H1 (cell line): ENCODE measurements at regions not wholly inside any gene's neighbourhood (a gene's known extent, or its start where the extent isn't known, plus 50 kb on each side); places are given as distances from the start of the nearest gene placed in this dataset.
"Not testable (repeated sequence)": the region's sequence is repeated elsewhere in the genome, so short reads cannot be mapped to it uniquely, and the experiment has no call there.

Experiments
- CEBPB ChIP-seq: IDR thresholded peaks from 2 replicates; pipeline ENCODE4 v1.6.1; 2012; ENCODE audit warnings: low read depth, low read length
- CHD2 ChIP-seq: IDR thresholded peaks from 2 replicates; pipeline ENCODE4 v1.6.1; 2012; ENCODE audit warnings: low read length, improper control_type of control experiment
- CTCF ChIP-seq, 3 experiments: IDR thresholded peaks; 1 replicate in 2 of 3; 2 replicates in 1 of 3; pipeline versions ENCODE4 v1.5.1 to v1.6.1; 2011; ENCODE audit warnings: low read length in 3 of 3, mild to moderate bottlenecking in 3 of 3, inconsistent platforms in 2 of 3, low read depth in 1 of 3, moderate library complexity in 1 of 3; ENCODE audit not compliant: insufficient read depth in 1 of 3; ENCODE audit errors: control extremely low read depth in 1 of 3
- EGR1 ChIP-seq: IDR thresholded peaks from 2 replicates; pipeline ENCODE4 v1.6.1; 2011; ENCODE audit warnings: low read depth, low read length, borderline replicate concordance
- EP300 ChIP-seq, 2 experiments: IDR thresholded peaks; 1 replicate in 1 of 2; 2 replicates in 1 of 2; pipeline ENCODE4 v1.6.1; 2011 to 2012; ENCODE audit warnings: low read depth in 2 of 2, low read length in 2 of 2, mild to moderate bottlenecking in 2 of 2, borderline replicate concordance in 1 of 2, inconsistent platforms in 1 of 2, moderate library complexity in 1 of 2
- EZH2 ChIP-seq: fragments of 200-600 bp; sonication (generic); IDR thresholded peaks from 2 replicates; pipeline ENCODE4 v1.7.1; 2012; ENCODE audit warnings: low read depth, mild to moderate bottlenecking, moderate library complexity, low read length, inconsistent platforms; ENCODE audit not compliant: severe bottlenecking
- JUN ChIP-seq: IDR thresholded peaks from 2 replicates; pipeline ENCODE4 v1.6.1; 2011; ENCODE audit warnings: low read depth, mild to moderate bottlenecking, improper control_type of control experiment, low read length
- KDM5A ChIP-seq: fragments of 200-600 bp; IDR thresholded peaks from 2 replicates; pipeline ENCODE4 v1.7.1; 2012; ENCODE audit warnings: mild to moderate bottlenecking, low read length, inconsistent platforms, mixed read lengths
- NANOG ChIP-seq: IDR thresholded peaks from 2 replicates; pipeline ENCODE4 v1.6.1; 2011; ENCODE audit warnings: low read length, low read depth, mild to moderate bottlenecking, inconsistent platforms; ENCODE audit not compliant: insufficient read depth, poor library complexity, severe bottlenecking
- POLR2A ChIP-seq, 2 experiments: IDR thresholded peaks; 1 replicate in 1 of 2; 2 replicates in 1 of 2; pipeline ENCODE4 v1.6.1; 2011; ENCODE audit warnings: low read depth in 2 of 2, low read length in 2 of 2, mild to moderate bottlenecking in 2 of 2; ENCODE audit errors: control extremely low read depth in 1 of 2
- RFX5 ChIP-seq: IDR thresholded peaks from 2 replicates; pipeline ENCODE4 v1.6.1; 2011; ENCODE audit warnings: low read depth, low read length, improper control_type of control experiment, borderline replicate concordance
- SP1 ChIP-seq: IDR thresholded peaks from 2 replicates; pipeline ENCODE4 v1.6.1; 2011; ENCODE audit warnings: low read depth, low read length
- TBP ChIP-seq: IDR thresholded peaks from 2 replicates; pipeline ENCODE4 v1.6.1; 2011; ENCODE audit warnings: low read depth, low read length, improper control_type of control experiment
- TF ChIP-seq, protein P1 (sequence below): IDR thresholded peaks from 2 replicates; pipeline ENCODE4 v1.6.1; 2011; ENCODE audit warnings: low read length, improper control_type of control experiment

GRCh38 chr22:34683031-34683430, 382.9 kb upstream of the ISX start:
- not testable (repeated sequence) for TF ChIP-seq CHD2; CTCF (IDR thresholded peaks at IDR 0.05; ENCODE audit: control extremely low read depth in 1 of 3, insufficient read depth in 1 of 3, low read depth in 1 of 3, low read length in 3 of 3); EZH2; SP1; EGR1; KDM5A; NANOG; CEBPB; POLR2A (IDR thresholded peaks at IDR 0.05; ENCODE audit: control extremely low read depth in 1 of 2, low read depth in 2 of 2, low read length in 2 of 2); JUN; EP300 (IDR thresholded peaks at IDR 0.05; ENCODE audit: borderline replicate concordance in 1 of 2, low read depth in 2 of 2, low read length in 2 of 2); RFX5; TBP
- TF ChIP-seq, protein P1, sequence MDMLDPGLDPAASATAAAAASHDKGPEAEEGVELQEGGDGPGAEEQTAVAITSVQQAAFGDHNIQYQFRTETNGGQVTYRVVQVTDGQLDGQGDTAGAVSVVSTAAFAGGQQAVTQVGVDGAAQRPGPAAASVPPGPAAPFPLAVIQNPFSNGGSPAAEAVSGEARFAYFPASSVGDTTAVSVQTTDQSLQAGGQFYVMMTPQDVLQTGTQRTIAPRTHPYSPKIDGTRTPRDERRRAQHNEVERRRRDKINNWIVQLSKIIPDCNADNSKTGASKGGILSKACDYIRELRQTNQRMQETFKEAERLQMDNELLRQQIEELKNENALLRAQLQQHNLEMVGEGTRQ: not testable (repeated sequence)
